Calu3 (cell line): ENCODE measurements at regions not wholly inside any gene's neighbourhood (a gene's known extent, or its start where the extent isn't known, plus 50 kb on each side); places are given as distances from the start of the nearest gene placed in this dataset.

ENCODE experiments used
- BruUV-seq: library from RNA; stranded (reverse); fragments of 400-500 nt; replicated peaks from 2 replicates; lab custom pipeline; 2021; lab: Mats Ljungman, UMichigan
- CTCF ChIA-PET: fragments of 300-600 bp; sonication (Branson Sonifier 250); formaldehyde crosslinking; loops from one replicate; lab custom pipeline; 2022; ENCODE audit warnings: antibody characterized with exemption; lab: Charles Lee
- DNase-seq: peaks from one replicate; pipeline ENCODE4 v3.0.0; 2022
- H3K27ac Mint-ChIP-seq: one replicate; pipeline ENCODE4 v1.8.0; 2022; ENCODE audit warnings: mixed read lengths; ENCODE audit not compliant: unreplicated experiment
- H3K27me3 Mint-ChIP-seq: one replicate; pipeline ENCODE4 v1.8.0; 2022; ENCODE audit warnings: mixed read lengths; ENCODE audit not compliant: unreplicated experiment
- H3K36me3 Mint-ChIP-seq: one replicate; pipeline ENCODE4 v1.8.0; 2022; ENCODE audit warnings: mild to moderate bottlenecking, moderate library complexity, mixed read lengths; ENCODE audit not compliant: insufficient read depth, unreplicated experiment
- H3K4me1 Mint-ChIP-seq: one replicate; pipeline ENCODE4 v1.8.0; 2022; ENCODE audit warnings: mild to moderate bottlenecking, low read depth, mixed read lengths; ENCODE audit not compliant: unreplicated experiment
- H3K4me3 Mint-ChIP-seq: one replicate; pipeline ENCODE4 v1.8.0; 2022; ENCODE audit warnings: mild to moderate bottlenecking, low read depth, moderate library complexity, mixed read lengths; ENCODE audit not compliant: unreplicated experiment
- H3K9me3 Mint-ChIP-seq: one replicate; pipeline ENCODE4 v1.8.0; 2022; ENCODE audit warnings: low read depth, mixed read lengths; ENCODE audit not compliant: unreplicated experiment
- intact Hi-C: fragments of 100-400 bp; cut with micrococcal nuclease; formaldehyde crosslinking; loops from one replicate; pipeline ENCODE4 v1.10.0; 2022; ENCODE audit not compliant: unreplicated experiment
- TF ChIP-seq, protein P1 (sequence below): fragments of 200-600 bp; IDR thresholded peaks from one replicate; pipeline ENCODE4 v1.8.0; 2022; ENCODE audit warnings: antibody characterized with exemption; ENCODE audit not compliant: unreplicated experiment

DNA sequence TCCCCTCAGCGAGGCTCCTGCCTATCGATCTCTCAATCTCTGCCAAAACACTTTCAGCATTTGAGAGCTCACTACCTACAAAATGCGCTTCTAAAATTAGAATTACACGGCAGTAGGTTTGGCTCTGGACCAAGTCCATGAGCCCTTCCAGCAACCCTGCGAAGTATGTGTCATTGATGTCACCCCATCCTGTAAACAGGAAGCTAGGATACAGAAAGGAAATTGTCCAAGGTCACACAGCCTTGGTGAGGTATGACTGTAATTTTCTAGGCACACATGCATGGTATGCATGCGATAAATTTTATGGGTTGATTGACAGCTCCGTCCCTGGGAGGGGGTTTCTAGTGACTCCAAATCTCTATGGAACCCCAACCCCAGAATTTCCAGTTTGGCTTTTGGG is 330.3 kb upstream of the CDH5 start:
- no peak for DNase-seq
- CTCF ChIA-PET: no interaction called here

DNA sequence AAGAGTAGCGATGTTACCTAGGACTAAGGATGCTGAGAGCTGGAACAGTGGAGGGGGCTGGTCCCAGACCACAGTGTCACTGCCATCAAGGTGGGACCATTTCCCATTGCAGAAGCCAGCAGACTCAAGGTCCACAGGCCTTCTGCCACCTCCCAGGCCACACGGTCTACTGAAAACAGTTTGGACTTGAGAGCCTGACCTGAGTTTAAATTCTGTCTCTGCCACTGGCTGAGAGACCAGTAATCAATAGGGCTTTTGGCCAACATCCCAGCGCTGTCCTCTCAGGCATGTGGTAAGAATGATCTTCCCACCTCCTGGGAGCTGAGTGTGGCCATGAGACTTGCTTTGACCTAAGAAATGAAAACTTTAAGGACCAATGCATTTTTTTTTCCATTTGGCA is 331.4 kb upstream of the CDH5 start:
- TF ChIP-seq, protein P1, sequence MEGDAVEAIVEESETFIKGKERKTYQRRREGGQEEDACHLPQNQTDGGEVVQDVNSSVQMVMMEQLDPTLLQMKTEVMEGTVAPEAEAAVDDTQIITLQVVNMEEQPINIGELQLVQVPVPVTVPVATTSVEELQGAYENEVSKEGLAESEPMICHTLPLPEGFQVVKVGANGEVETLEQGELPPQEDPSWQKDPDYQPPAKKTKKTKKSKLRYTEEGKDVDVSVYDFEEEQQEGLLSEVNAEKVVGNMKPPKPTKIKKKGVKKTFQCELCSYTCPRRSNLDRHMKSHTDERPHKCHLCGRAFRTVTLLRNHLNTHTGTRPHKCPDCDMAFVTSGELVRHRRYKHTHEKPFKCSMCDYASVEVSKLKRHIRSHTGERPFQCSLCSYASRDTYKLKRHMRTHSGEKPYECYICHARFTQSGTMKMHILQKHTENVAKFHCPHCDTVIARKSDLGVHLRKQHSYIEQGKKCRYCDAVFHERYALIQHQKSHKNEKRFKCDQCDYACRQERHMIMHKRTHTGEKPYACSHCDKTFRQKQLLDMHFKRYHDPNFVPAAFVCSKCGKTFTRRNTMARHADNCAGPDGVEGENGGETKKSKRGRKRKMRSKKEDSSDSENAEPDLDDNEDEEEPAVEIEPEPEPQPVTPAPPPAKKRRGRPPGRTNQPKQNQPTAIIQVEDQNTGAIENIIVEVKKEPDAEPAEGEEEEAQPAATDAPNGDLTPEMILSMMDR: no peak
- Mint-ChIP-seq H3K36me3 (no peaks in the 10 kb centered on the region), H3K27me3 (peaks cover 75% of the 10 kb centered on the region), H3K4me3 (no peak overlapping the region), H3K27ac (no peak overlapping the region), H3K4me1 (no peaks in the 10 kb centered on the region), H3K9me3 (no peaks in the 10 kb centered on the region)
- intact Hi-C loops: no loop called here
- CTCF ChIA-PET: interaction anchor here (0.9 kb wide), 1 partner anchor 155 kb away, joined by 3 read pairs; no protein-coding TSS in a partner anchor
- no peak for DNase-seq
- no TSS peak for BruUV-seq

More for the DNA sequence above, 330.3 kb upstream of the CDH5 start:
- TF ChIP-seq, protein P1: no peak
- Mint-ChIP-seq H3K4me1 (no peaks in the 10 kb centered on the region), H3K4me3 (no peak overlapping the region), H3K27me3 (peaks cover 80% of the 10 kb centered on the region), H3K27ac (no peak overlapping the region), H3K9me3 (no peaks in the 10 kb centered on the region), H3K36me3 (no peaks in the 10 kb centered on the region)
- BruUV-seq: no TSS peak
- intact Hi-C loops: no loop called here

DNA sequence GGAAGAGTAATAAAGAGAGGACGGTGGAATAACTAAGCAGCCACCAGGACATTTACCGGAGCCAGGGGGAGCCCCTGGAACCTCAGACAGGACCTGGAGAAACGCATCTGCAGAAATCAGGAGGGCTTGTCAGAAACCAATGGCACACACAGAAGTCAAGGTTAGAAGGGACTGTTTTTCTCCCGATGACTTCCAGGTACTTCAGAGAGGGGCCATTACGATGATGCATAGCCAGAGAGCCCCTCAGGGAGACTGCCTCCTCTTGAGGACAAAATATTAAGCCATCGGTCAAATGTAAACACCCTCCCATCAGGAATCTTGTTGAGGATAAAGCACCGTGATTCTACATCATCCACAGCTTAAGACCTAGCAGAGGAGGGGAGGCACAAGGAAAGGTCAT is 333.6 kb upstream of the CDH5 start:
- Mint-ChIP-seq H3K36me3 (no peaks in the 10 kb centered on the region), H3K27ac (no peak overlapping the region), H3K9me3 (no peaks in the 10 kb centered on the region), H3K4me3 (no peak overlapping the region), H3K4me1 (no peaks in the 10 kb centered on the region), H3K27me3 (peaks cover 70% of the 10 kb centered on the region)
- TF ChIP-seq, protein P1: no peak
- DNase-seq: no peak
- CTCF ChIA-PET: no interaction called here
- intact Hi-C loops: no loop called here
- BruUV-seq: no TSS peak

DNA sequence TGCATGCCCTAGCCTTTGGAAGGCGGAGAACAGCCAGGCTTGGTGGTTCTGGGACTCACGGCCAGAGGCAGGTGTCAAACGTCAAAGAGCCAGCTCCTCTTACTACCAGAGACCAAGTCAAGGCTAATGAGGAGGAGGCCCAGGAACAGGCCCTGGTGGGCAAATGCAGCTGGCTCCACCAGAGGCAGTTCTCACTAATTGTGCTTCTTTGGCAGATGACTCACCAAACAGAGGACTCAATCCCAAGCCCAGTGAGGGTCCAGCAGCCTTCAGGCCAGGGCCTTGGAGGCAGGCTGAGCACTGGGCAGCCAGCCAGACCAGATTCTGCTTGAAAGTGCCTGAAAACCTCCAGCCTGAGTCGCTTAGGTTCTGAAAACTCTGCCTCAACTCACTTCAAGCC is 336.5 kb upstream of the CDH5 start:
- CTCF ChIA-PET: no interaction called here
- no peaks in the 10 kb centered on the region for H3K36me3 Mint-ChIP-seq
- H3K9me3 Mint-ChIP-seq: no peaks in the 10 kb centered on the region
- DNase-seq: no peak
- H3K27me3 Mint-ChIP-seq: peaks cover 58% of the 10 kb centered on the region
- intact Hi-C loops: no loop called here
- no peaks in the 10 kb centered on the region for H3K4me1 Mint-ChIP-seq
- no TSS peak for BruUV-seq
- H3K27ac Mint-ChIP-seq: no peak overlapping the region
- TF ChIP-seq, protein P1: no peak
- no peak overlapping the region for H3K4me3 Mint-ChIP-seq
